Keratinocyte (primary cell): ENCODE measurements at regions not wholly inside any gene's neighbourhood (a gene's known extent, or its start where the extent isn't known, plus 50 kb on each side); places are given as distances from the start of the nearest gene placed in this dataset.

Experiments
- EZH2 ChIP-seq: IDR thresholded peaks from one replicate; pipeline ENCODE4 v1.6.1; 2012; ENCODE audit warnings: inconsistent platforms, mild to moderate bottlenecking, low read length, moderate library complexity
- TF ChIP-seq, protein P1 (sequence below), 3 experiments: IDR thresholded peaks in 1 of 3; conservative IDR thresholded peaks in 1 of 3; optimal IDR thresholded peaks in 1 of 3; 2 replicates in 2 of 3; 3 replicates in 1 of 3; pipeline versions ENCODE3 to v1.5.1; 2011; ENCODE audit warnings: low read length in 3 of 3, mild to moderate bottlenecking in 3 of 3, moderate library complexity in 2 of 3, control low read depth in 1 of 3, inconsistent platforms in 1 of 3; ENCODE audit not compliant: insufficient read depth in 2 of 3; ENCODE audit errors: extremely low read depth in 1 of 3

- TF ChIP-seq, protein P1, sequence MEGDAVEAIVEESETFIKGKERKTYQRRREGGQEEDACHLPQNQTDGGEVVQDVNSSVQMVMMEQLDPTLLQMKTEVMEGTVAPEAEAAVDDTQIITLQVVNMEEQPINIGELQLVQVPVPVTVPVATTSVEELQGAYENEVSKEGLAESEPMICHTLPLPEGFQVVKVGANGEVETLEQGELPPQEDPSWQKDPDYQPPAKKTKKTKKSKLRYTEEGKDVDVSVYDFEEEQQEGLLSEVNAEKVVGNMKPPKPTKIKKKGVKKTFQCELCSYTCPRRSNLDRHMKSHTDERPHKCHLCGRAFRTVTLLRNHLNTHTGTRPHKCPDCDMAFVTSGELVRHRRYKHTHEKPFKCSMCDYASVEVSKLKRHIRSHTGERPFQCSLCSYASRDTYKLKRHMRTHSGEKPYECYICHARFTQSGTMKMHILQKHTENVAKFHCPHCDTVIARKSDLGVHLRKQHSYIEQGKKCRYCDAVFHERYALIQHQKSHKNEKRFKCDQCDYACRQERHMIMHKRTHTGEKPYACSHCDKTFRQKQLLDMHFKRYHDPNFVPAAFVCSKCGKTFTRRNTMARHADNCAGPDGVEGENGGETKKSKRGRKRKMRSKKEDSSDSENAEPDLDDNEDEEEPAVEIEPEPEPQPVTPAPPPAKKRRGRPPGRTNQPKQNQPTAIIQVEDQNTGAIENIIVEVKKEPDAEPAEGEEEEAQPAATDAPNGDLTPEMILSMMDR (optimal IDR thresholded peaks at IDR 0.05 in 1 of 3, IDR thresholded peaks at IDR 0.05 in 1 of 3, conservative IDR thresholded peaks at IDR 0.05 in 1 of 3; ENCODE audit: extremely low read depth in 1 of 3, insufficient read depth in 2 of 3, low read length in 3 of 3): no peak
- no peak for TF ChIP-seq EZH2
Measured at GRCh38 chr21:38952890-38953289, 147.2 kb downstream of the ETS2 start.
